Astrocyte (in vitro differentiated cells and primary cell): ENCODE measurements at regions not wholly inside any gene's neighbourhood (a gene's known extent, or its start where the extent isn't known, plus 50 kb on each side); places are given as distances from the start of the nearest gene placed in this dataset.

ENCODE experiments used
- DNase-seq: peaks from one replicate; pipeline ENCODE4 v3.0.0-alpha.2; 2010; ENCODE audit warnings: low read depth
- FAIRE-seq: peaks from 2 replicates; lab custom pipeline; 2011; peaks lifted over from hg19 to GRCh38; lab: Jason Lieb, UNC
- H2AFZ ChIP-seq: 2 replicates; pipeline ENCODE4 v1.6.0; 2012; ENCODE audit warnings: low read depth, low read length, inconsistent platforms
- H3K27ac ChIP-seq: 2 replicates; pipeline ENCODE4 v1.5.1; 2011; ENCODE audit warnings: low read depth, low read length, inconsistent platforms
- H3K27me3 ChIP-seq: 2 replicates; pipeline ENCODE4 v1.6.0; 2011; ENCODE audit warnings: low read length, inconsistent platforms; ENCODE audit not compliant: insufficient read depth
- H3K36me3 ChIP-seq: 2 replicates; pipeline ENCODE4 v1.5.1; 2011; ENCODE audit warnings: low read length, inconsistent platforms; ENCODE audit not compliant: insufficient read depth
- H3K4me1 ChIP-seq: 2 replicates; pipeline ENCODE4 v1.5.1; 2011; ENCODE audit warnings: low read length, inconsistent platforms; ENCODE audit not compliant: insufficient read depth
- H3K4me2 ChIP-seq: 2 replicates; pipeline ENCODE4 v1.6.0; 2012; ENCODE audit warnings: low read length, inconsistent platforms
- H3K4me3 ChIP-seq: 2 replicates; pipeline ENCODE4 v1.5.1; 2011; ENCODE audit warnings: low read depth, mild to moderate bottlenecking, low read length, inconsistent platforms; ENCODE audit not compliant: insufficient read depth
- H3K79me2 ChIP-seq: 2 replicates; pipeline ENCODE4 v1.6.0; 2012; ENCODE audit warnings: mild to moderate bottlenecking, low read length, inconsistent platforms; ENCODE audit not compliant: insufficient read depth
- H3K9ac ChIP-seq: 2 replicates; pipeline ENCODE4 v1.6.0; 2012; ENCODE audit warnings: mild to moderate bottlenecking, low read length, inconsistent platforms
- H3K9me3 ChIP-seq: 2 replicates; pipeline ENCODE4 v1.5.1; 2012; ENCODE audit warnings: low read depth, mild to moderate bottlenecking, low read length, inconsistent platforms; ENCODE audit not compliant: insufficient read depth
- H4K20me1 ChIP-seq: 2 replicates; pipeline ENCODE4 v1.6.0; 2012; ENCODE audit warnings: low read length, inconsistent platforms; ENCODE audit not compliant: insufficient read depth
- H3K27ac Mint-ChIP-seq: one replicate; pipeline ENCODE4 v1.8.0; 2021; ENCODE audit warnings: mild to moderate bottlenecking, mixed read lengths; ENCODE audit not compliant: unreplicated experiment
- H3K27me3 Mint-ChIP-seq: one replicate; pipeline ENCODE4 v1.8.0; 2021; ENCODE audit warnings: low read depth, mixed read lengths; ENCODE audit not compliant: unreplicated experiment
- H3K36me3 Mint-ChIP-seq: one replicate; pipeline ENCODE4 v1.8.0; 2021; ENCODE audit warnings: low read depth, mixed read lengths; ENCODE audit not compliant: unreplicated experiment
- H3K4me1 Mint-ChIP-seq: one replicate; pipeline ENCODE4 v1.8.0; 2021; ENCODE audit warnings: low read depth, mixed read lengths; ENCODE audit not compliant: unreplicated experiment
- H3K4me3 Mint-ChIP-seq: one replicate; pipeline ENCODE4 v1.8.0; 2021; ENCODE audit warnings: mild to moderate bottlenecking, moderate library complexity, mixed read lengths; ENCODE audit not compliant: unreplicated experiment
- H3K9me3 Mint-ChIP-seq: one replicate; pipeline ENCODE4 v1.8.0; 2021; ENCODE audit warnings: mild to moderate bottlenecking, mixed read lengths; ENCODE audit not compliant: unreplicated experiment
- CTCF ChIP-seq: IDR thresholded peaks from 2 replicates; pipeline ENCODE4 v1.5.1; 2011; ENCODE audit warnings: low read depth, mild to moderate bottlenecking, inconsistent platforms, low read length, moderate library complexity; ENCODE audit not compliant: insufficient read depth
- EZH2 ChIP-seq: IDR thresholded peaks from 2 replicates; pipeline ENCODE4 v1.6.1; 2012; ENCODE audit warnings: mild to moderate bottlenecking, low read length, inconsistent platforms; ENCODE audit not compliant: insufficient read depth

GRCh38 chr12:61521258-61521657, 738.9 kb upstream of the USP15 start:
- H3K4me3 ChIP-seq, result no peak overlapping the region
- no peak overlapping the region for H3K4me3 Mint-ChIP-seq
- no peaks in the 10 kb centered on the region for H3K36me3 ChIP-seq
- no peak for DNase-seq
- no peak overlapping the region for H3K27ac ChIP-seq
- H3K27me3 Mint-ChIP-seq, result no peaks in the 10 kb centered on the region
- no peaks in the 10 kb centered on the region for H3K9me3 ChIP-seq
- no peaks in the 10 kb centered on the region for H3K27me3 ChIP-seq
- H3K4me1 Mint-ChIP-seq, result no peaks in the 10 kb centered on the region
- H3K27ac Mint-ChIP-seq, result no peak overlapping the region
- H3K36me3 Mint-ChIP-seq, result no peaks in the 10 kb centered on the region
- no peak overlapping the region for H3K9ac ChIP-seq
- H3K79me2 ChIP-seq, result no peaks in the 10 kb centered on the region
- H4K20me1 ChIP-seq, result no peaks in the 10 kb centered on the region
- H3K4me2 ChIP-seq, result no peak overlapping the region
- FAIRE-seq, result no peak
- H3K9me3 Mint-ChIP-seq, result no peaks in the 10 kb centered on the region
- no peaks in the 10 kb centered on the region for H3K4me1 ChIP-seq
- H2AFZ ChIP-seq, result no peak overlapping the region
- TF ChIP-seq CTCF (no peak), EZH2 (no peak)

- H3K9me3 Mint-ChIP-seq, result no peaks in the 10 kb centered on the region
- no peak for FAIRE-seq
- no peaks in the 10 kb centered on the region for H3K36me3 ChIP-seq
These were observed 736.8 kb upstream of the USP15 start for GRCh38 chr12:61523276-61523992.

More at GRCh38 chr12:61523276-61523992, 736.8 kb upstream of the USP15 start:
- no peaks in the 10 kb centered on the region for H3K27me3 Mint-ChIP-seq
- no peaks in the 10 kb centered on the region for H3K4me1 ChIP-seq
- H3K9me3 ChIP-seq, result no peaks in the 10 kb centered on the region
- no peak overlapping the region for H3K4me2 ChIP-seq
- no peaks in the 10 kb centered on the region for H3K79me2 ChIP-seq
- no peaks in the 10 kb centered on the region for H3K27me3 ChIP-seq
- TF ChIP-seq EZH2 (no peak), CTCF (no peak)
- H4K20me1 ChIP-seq, result no peaks in the 10 kb centered on the region
- H2AFZ ChIP-seq, result no peak overlapping the region
- no peak overlapping the region for H3K27ac Mint-ChIP-seq
- no peak overlapping the region for H3K9ac ChIP-seq
- H3K4me3 ChIP-seq, result no peak overlapping the region
- no peaks in the 10 kb centered on the region for H3K4me1 Mint-ChIP-seq
- H3K27ac ChIP-seq, result no peak overlapping the region
- no peak for DNase-seq
- no peak overlapping the region for H3K4me3 Mint-ChIP-seq
- no peaks in the 10 kb centered on the region for H3K36me3 Mint-ChIP-seq
